ENCODE measurements at regions not wholly inside any gene's neighbourhood (a gene's known extent, or its start where the extent isn't known, plus 50 kb on each side); places are given as distances from the start of the nearest gene placed in this dataset.

DNA sequence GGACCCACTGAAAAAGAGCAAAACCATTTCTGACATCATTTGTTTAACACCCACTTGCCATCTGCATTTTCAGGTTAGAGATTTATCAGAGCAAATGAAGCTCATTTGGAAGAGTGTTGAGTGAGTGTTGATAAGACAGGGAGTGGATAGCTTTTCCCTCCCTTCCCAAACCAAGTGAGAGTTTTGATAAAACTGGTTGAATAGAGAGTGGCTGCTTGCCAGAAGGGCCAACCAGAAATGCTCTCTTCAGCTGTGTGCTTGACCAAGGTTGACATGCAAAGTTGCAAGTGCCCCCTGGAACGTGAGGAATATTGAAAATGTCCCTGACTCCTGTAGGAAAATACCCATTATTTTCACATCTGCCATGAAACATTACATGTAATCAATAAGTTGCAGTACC, 1487.0 kb upstream of the FLRT2 start:
- TF ChIP-seq, protein P1, sequence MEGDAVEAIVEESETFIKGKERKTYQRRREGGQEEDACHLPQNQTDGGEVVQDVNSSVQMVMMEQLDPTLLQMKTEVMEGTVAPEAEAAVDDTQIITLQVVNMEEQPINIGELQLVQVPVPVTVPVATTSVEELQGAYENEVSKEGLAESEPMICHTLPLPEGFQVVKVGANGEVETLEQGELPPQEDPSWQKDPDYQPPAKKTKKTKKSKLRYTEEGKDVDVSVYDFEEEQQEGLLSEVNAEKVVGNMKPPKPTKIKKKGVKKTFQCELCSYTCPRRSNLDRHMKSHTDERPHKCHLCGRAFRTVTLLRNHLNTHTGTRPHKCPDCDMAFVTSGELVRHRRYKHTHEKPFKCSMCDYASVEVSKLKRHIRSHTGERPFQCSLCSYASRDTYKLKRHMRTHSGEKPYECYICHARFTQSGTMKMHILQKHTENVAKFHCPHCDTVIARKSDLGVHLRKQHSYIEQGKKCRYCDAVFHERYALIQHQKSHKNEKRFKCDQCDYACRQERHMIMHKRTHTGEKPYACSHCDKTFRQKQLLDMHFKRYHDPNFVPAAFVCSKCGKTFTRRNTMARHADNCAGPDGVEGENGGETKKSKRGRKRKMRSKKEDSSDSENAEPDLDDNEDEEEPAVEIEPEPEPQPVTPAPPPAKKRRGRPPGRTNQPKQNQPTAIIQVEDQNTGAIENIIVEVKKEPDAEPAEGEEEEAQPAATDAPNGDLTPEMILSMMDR (IDR thresholded peaks at IDR 0.05; ENCODE audit: low read depth, low read length): no peak
- TF ChIP-seq, protein P2, sequence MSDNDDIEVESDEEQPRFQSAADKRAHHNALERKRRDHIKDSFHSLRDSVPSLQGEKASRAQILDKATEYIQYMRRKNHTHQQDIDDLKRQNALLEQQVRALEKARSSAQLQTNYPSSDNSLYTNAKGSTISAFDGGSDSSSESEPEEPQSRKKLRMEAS (IDR thresholded peaks at IDR 0.05; ENCODE audit: low read depth, low read length): no peak
- TF ChIP-seq POLR2A (IDR thresholded peaks at IDR 0.05; ENCODE audit: extremely low read depth, insufficient read length): no peak

Data from NB4 (cell line).